ACC112 (cell line): ENCODE measurements at regions not wholly inside any gene's neighbourhood (a gene's known extent, or its start where the extent isn't known, plus 50 kb on each side); places are given as distances from the start of the nearest gene placed in this dataset.

ENCODE experiments used
- H2AFZ ChIP-seq: fragments of 200-600 bp; sonication (generic); one replicate; pipeline ENCODE4 v1.6.0; 2017; ENCODE audit warnings: antibody characterized with exemption, low read length; ENCODE audit not compliant: unreplicated experiment
- H3K27ac ChIP-seq: fragments of 200-600 bp; sonication (generic); 2 replicates; pipeline ENCODE4 v1.5.1; 2014; ENCODE audit warnings: low read depth, mild to moderate bottlenecking, antibody characterized with exemption, low read length, moderate library complexity
- H3K27me3 ChIP-seq: fragments of 200-600 bp; sonication (generic); 2 replicates; pipeline ENCODE4 v1.6.1; 2014; ENCODE audit warnings: mild to moderate bottlenecking, antibody characterized with exemption, low read length, moderate library complexity, mixed read lengths; ENCODE audit not compliant: insufficient read depth
- H3K36me3 ChIP-seq: fragments of 200-600 bp; sonication (generic); 2 replicates; pipeline ENCODE4 v1.6.1; 2016; ENCODE audit warnings: mild to moderate bottlenecking, antibody characterized with exemption, low read length, moderate library complexity, mixed read lengths; ENCODE audit not compliant: insufficient read depth
- H3K4me1 ChIP-seq: fragments of 200-600 bp; sonication (generic); one replicate; pipeline ENCODE4 v1.6.1; 2016; ENCODE audit warnings: low read length, mixed read lengths; ENCODE audit not compliant: insufficient read depth, unreplicated experiment, control insufficient read depth
- H3K4me3 ChIP-seq: fragments of 200-600 bp; sonication (generic); 2 replicates; pipeline ENCODE4 v1.5.1; 2014; ENCODE audit warnings: mild to moderate bottlenecking, low read depth, low read length
- H3K79me2 ChIP-seq: fragments of 200-600 bp; sonication (generic); one replicate; pipeline ENCODE4 v1.6.0; 2016; ENCODE audit warnings: low read length; ENCODE audit not compliant: control insufficient read depth, unreplicated experiment, insufficient read depth

GRCh38 chr9:20030221-20030620 is 241.4 kb upstream of the SLC24A2 start:
- Histone ChIP-seq H3K36me3 (no peaks in the 10 kb centered on the region), H3K4me3 (no peak overlapping the region), H3K27ac (no peak overlapping the region), H2AFZ (no peak overlapping the region), H3K27me3 (no peaks in the 10 kb centered on the region), H3K79me2 (no peaks in the 10 kb centered on the region), H3K4me1 (no peaks in the 10 kb centered on the region)

DNA sequence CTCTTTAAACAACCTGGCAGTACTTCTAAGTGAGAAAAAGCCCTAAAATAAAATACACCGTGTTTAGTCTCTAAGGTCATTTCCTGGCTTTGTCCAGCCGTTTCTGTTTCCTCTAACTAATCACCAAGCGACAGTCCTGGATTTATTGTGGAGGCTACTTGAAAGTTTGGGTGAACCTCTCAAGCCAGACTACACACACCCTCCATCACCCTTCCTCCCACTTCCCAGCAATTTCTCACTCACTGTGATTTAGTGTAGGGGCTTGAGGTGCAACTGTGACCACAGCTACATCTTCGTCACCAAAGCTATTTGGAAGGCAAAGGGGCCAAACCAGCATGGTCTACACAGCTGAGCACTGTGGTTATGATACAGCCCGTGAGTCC is 240.0 kb upstream of the SLC24A2 start:
- Histone ChIP-seq H3K27me3 (no peaks in the 10 kb centered on the region), H3K27ac (no peak overlapping the region), H3K4me1 (no peaks in the 10 kb centered on the region)

GRCh38 chr9:20028192-20028848 is 239.5 kb upstream of the SLC24A2 start:
- Histone ChIP-seq H3K27ac (no peak overlapping the region), H2AFZ (no peak overlapping the region), H3K4me1 (no peaks in the 10 kb centered on the region), H3K79me2 (no peaks in the 10 kb centered on the region), H3K36me3 (no peaks in the 10 kb centered on the region), H3K27me3 (no peaks in the 10 kb centered on the region), H3K4me3 (no peak overlapping the region)

More for the DNA sequence above, 240.0 kb upstream of the SLC24A2 start:
- no peaks in the 10 kb centered on the region for H3K36me3 ChIP-seq
- no peak overlapping the region for H2AFZ ChIP-seq
- H3K4me3 ChIP-seq = no peak overlapping the region
- no peaks in the 10 kb centered on the region for H3K79me2 ChIP-seq

GRCh38 chr9:20023961-20024571 is 235.2 kb upstream of the SLC24A2 start:
- H3K36me3 ChIP-seq = no peaks in the 10 kb centered on the region
- H3K79me2 ChIP-seq = no peaks in the 10 kb centered on the region
- H3K4me3 ChIP-seq = no peak overlapping the region
- H3K4me1 ChIP-seq = peaks cover 8% of the 10 kb centered on the region
- H3K27ac ChIP-seq = no peak overlapping the region
- no peaks in the 10 kb centered on the region for H3K27me3 ChIP-seq
- H2AFZ ChIP-seq = no peak overlapping the region

DNA sequence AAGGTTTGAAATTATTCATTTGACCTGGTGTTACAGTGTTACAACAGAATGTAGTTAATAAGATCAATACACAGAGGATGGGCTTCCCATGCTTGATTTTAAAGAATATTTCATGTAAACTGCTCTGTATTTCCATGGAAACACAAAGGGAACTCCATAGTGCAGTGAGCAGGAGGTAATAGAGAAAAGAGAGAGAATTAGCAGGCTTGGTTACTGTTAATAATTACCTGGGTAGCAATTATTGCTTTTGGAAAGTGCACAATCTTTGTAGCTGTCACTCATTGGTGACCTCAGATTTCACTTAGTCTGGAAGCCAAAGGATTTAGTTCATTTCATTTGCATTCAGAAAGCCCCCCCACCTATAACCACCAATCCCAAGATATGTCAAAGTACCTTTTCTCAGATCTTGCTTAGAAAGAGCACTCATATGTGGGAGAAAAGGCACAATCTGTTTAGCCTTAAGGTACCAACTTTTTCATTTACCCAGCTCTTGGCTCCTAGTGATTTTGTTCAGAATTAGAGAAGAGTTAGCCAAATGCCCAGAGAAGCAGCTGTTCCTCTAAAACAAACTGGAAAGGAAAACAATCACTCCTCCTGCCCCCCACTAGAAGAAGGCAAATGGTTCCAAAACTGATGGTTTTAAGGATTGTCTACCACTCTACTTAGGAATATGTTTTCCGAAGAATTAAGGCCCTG is 234.5 kb upstream of the SLC24A2 start:
- Histone ChIP-seq H3K27ac (no peak overlapping the region), H3K4me3 (no peak overlapping the region), H3K79me2 (no peaks in the 10 kb centered on the region), H3K27me3 (no peaks in the 10 kb centered on the region), H2AFZ (no peak overlapping the region), H3K36me3 (no peaks in the 10 kb centered on the region), H3K4me1 (peaks cover 8% of the 10 kb centered on the region)

- H2AFZ ChIP-seq = no peak overlapping the region
- H3K36me3 ChIP-seq = no peaks in the 10 kb centered on the region
- H3K4me3 ChIP-seq = no peak overlapping the region
- H3K4me1 ChIP-seq = peaks cover 8% of the 10 kb centered on the region
- no peak overlapping the region for H3K27ac ChIP-seq
- no peaks in the 10 kb centered on the region for H3K27me3 ChIP-seq
- H3K79me2 ChIP-seq = no peaks in the 10 kb centered on the region
These were observed 233.6 kb upstream of the SLC24A2 start for GRCh38 chr9:20022410-20022809.

DNA sequence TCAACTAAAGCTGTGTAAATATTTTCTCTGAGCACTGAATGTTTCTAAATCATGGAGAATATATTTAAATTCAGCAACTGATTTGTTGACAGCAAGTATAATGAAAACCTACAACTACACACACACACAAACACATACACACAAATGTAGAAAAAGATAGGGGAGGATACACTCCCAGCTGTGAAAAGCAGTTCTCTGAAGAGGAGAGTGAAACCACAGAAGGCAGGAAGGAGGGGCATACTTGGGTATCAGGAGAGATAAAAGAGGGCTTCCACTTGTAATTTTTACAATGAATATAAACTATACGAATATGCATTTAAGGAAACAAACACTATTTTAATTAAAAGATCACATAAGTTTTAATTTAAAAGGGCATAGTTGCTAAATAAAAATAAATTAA is 227.8 kb upstream of the SLC24A2 start:
- no peaks in the 10 kb centered on the region for H3K36me3 ChIP-seq
- H3K4me1 ChIP-seq = no peaks in the 10 kb centered on the region
- H2AFZ ChIP-seq = no peak overlapping the region
- no peak overlapping the region for H3K27ac ChIP-seq
- no peak overlapping the region for H3K4me3 ChIP-seq
- H3K79me2 ChIP-seq = no peaks in the 10 kb centered on the region
- no peaks in the 10 kb centered on the region for H3K27me3 ChIP-seq

- no peak overlapping the region for H3K4me3 ChIP-seq
- H3K4me1 ChIP-seq = no peaks in the 10 kb centered on the region
- H3K27me3 ChIP-seq = no peaks in the 10 kb centered on the region
- no peaks in the 10 kb centered on the region for H3K36me3 ChIP-seq
- H2AFZ ChIP-seq = no peak overlapping the region
- no peak overlapping the region for H3K27ac ChIP-seq
- H3K79me2 ChIP-seq = no peaks in the 10 kb centered on the region
These were observed 226.6 kb upstream of the SLC24A2 start for GRCh38 chr9:20015427-20015931.

- Histone ChIP-seq H3K27me3 (no peaks in the 10 kb centered on the region), H2AFZ (no peak overlapping the region), H3K4me3 (no peak overlapping the region), H3K36me3 (no peaks in the 10 kb centered on the region), H3K79me2 (no peaks in the 10 kb centered on the region), H3K4me1 (no peaks in the 10 kb centered on the region), H3K27ac (no peak overlapping the region)
These were observed 225.3 kb upstream of the SLC24A2 start for GRCh38 chr9:20014168-20014567.

DNA sequence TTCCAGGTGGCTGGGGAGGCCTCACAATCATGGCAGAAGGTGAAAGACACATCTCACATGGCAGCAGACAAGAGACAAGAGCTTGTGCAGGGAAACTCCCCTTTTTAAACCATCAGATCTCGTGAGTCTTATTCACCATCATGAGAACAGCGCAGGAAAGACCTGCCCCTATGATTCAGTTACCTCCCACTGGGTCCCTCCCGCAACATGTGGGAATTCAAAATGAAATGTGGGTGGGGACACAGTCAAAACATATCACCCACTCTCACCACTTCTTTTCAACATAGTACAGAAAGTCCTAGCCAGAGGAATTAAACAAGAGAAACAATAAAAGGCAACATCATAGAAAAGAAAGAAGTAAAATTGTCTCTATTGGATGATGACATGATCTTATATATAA is 223.4 kb upstream of the SLC24A2 start:
- no peak overlapping the region for H2AFZ ChIP-seq
- H3K4me1 ChIP-seq = no peaks in the 10 kb centered on the region
- no peak overlapping the region for H3K27ac ChIP-seq
- no peaks in the 10 kb centered on the region for H3K79me2 ChIP-seq
- no peaks in the 10 kb centered on the region for H3K27me3 ChIP-seq
- H3K4me3 ChIP-seq = no peak overlapping the region
- no peaks in the 10 kb centered on the region for H3K36me3 ChIP-seq

DNA sequence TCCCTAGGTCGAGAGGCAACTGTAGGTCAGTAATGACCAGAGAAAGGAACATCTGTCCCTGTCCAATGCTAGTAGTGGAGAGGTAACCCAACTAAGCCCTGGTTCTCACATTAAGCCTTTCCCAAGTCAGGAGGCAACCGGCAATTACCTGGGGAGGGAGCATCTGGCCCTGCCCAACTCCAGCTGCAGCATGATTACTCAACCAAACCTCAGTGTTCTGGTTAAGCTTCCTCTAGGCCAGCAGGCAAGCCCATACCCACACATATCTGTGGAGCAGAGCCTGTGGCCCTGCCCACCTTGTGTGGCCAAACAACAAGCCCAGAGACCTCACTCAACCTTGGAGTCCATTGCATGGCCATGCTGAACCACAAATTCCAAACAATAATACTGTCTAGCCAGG is 220.8 kb upstream of the SLC24A2 start:
- no peaks in the 10 kb centered on the region for H3K27me3 ChIP-seq
- no peak overlapping the region for H3K4me3 ChIP-seq
- H3K27ac ChIP-seq = no peak overlapping the region
- no peaks in the 10 kb centered on the region for H3K79me2 ChIP-seq
- no peak overlapping the region for H2AFZ ChIP-seq
- no peaks in the 10 kb centered on the region for H3K36me3 ChIP-seq
- H3K4me1 ChIP-seq = no peaks in the 10 kb centered on the region
